Fibroblast of lung (primary cell): ENCODE measurements at regions not wholly inside any gene's neighbourhood (a gene's known extent, or its start where the extent isn't known, plus 50 kb on each side); places are given as distances from the start of the nearest gene placed in this dataset.

Experiments used
- DNase-seq, 2 donors: peaks; one replicate each; pipeline versions ENCODE4 v3.0.0 to v3.0.0-alpha.2; 2010; ENCODE audit warnings: low read depth in 2 of 2
- H2AFZ ChIP-seq: 2 replicates; pipeline ENCODE4 v1.5.1; 2012; ENCODE audit warnings: low read length, control low read depth, inconsistent platforms
- H3K27ac ChIP-seq: 2 replicates; pipeline ENCODE4 v1.5.1; 2011; ENCODE audit warnings: low read length, control low read depth; ENCODE audit not compliant: insufficient read depth
- H3K27me3 ChIP-seq: 2 replicates; pipeline ENCODE4 v1.5.1; 2011; ENCODE audit warnings: mild to moderate bottlenecking, low read length; ENCODE audit not compliant: control insufficient read depth, insufficient read depth
- H3K36me3 ChIP-seq: 2 replicates; pipeline ENCODE4 v1.5.1; 2011; ENCODE audit warnings: low read length; ENCODE audit not compliant: control insufficient read depth, insufficient read depth
- H3K4me1 ChIP-seq: 2 replicates; pipeline ENCODE4 v1.5.1; 2011; ENCODE audit warnings: low read length; ENCODE audit not compliant: control insufficient read depth, insufficient read depth; ENCODE audit errors: extremely low read depth
- H3K4me2 ChIP-seq: 2 replicates; pipeline ENCODE4 v1.5.1; 2011; ENCODE audit warnings: low read length, control low read depth; ENCODE audit not compliant: insufficient read depth; ENCODE audit errors: extremely low read depth
- H3K4me3 ChIP-seq, 4 experiments: fragments of 200-600 bp in 1 of 4; sonication (generic) in 1 of 4; replicated peaks in 1 of 4; 2 replicates each; pipeline ENCODE4 v1.5.1; 2011 to 2016; ENCODE audit warnings: low read length in 4 of 4, low read depth in 3 of 4, mild to moderate bottlenecking in 3 of 4, control low read depth in 2 of 4, inconsistent platforms in 1 of 4, mixed read lengths in 1 of 4; ENCODE audit not compliant: insufficient read depth in 1 of 4; ENCODE audit errors: control extremely low read depth in 1 of 4
- H3K79me2 ChIP-seq: 2 replicates; pipeline ENCODE4 v1.5.1; 2012; ENCODE audit warnings: mild to moderate bottlenecking, low read length, inconsistent platforms; ENCODE audit not compliant: control insufficient read depth, insufficient read depth
- H3K9ac ChIP-seq: 2 replicates; pipeline ENCODE4 v1.5.1; 2011; ENCODE audit warnings: mild to moderate bottlenecking, low read length, control low read depth; ENCODE audit not compliant: insufficient read depth
- H3K9me3 ChIP-seq: 2 replicates; pipeline ENCODE4 v1.5.1; 2012; ENCODE audit warnings: low read depth, low read length; ENCODE audit not compliant: control insufficient read depth, insufficient read depth
- H4K20me1 ChIP-seq: 2 replicates; pipeline ENCODE4 v1.5.1; 2011; ENCODE audit warnings: low read length; ENCODE audit not compliant: control insufficient read depth, insufficient read depth; ENCODE audit errors: extremely low read depth
- CTCF ChIP-seq, 2 donors: IDR thresholded peaks in 1 of 2; conservative IDR thresholded peaks in 1 of 2; 1 replicate in 1 of 2; 2 replicates in 1 of 2; pipeline ENCODE4 v1.5.1; 2011 to 2012; ENCODE audit warnings: low read length in 2 of 2, control low read depth in 1 of 2, inconsistent platforms in 1 of 2, low read depth in 1 of 2, mild to moderate bottlenecking in 1 of 2
- EZH2 ChIP-seq: IDR thresholded peaks from 2 replicates; pipeline ENCODE4 v1.5.1; 2012; ENCODE audit warnings: low read length, control low read depth, mild to moderate bottlenecking; ENCODE audit errors: missing control alignments

GRCh38 chr6:56799989-56800388 lies 154.9 kb upstream of the BEND6 start:
- H3K4me3 ChIP-seq, result no peak overlapping the region
- peaks cover 86% of the 10 kb centered on the region for H3K79me2 ChIP-seq
- H3K9me3 ChIP-seq, result no peaks in the 10 kb centered on the region
- no peaks in the 10 kb centered on the region for H3K27me3 ChIP-seq
- peaks cover 5% of the 10 kb centered on the region for H4K20me1 ChIP-seq
- H3K4me2 ChIP-seq, result no peak overlapping the region
- peaks cover 21% of the 10 kb centered on the region for H3K4me1 ChIP-seq
- H3K27ac ChIP-seq, result no peak overlapping the region
- H3K9ac ChIP-seq, result no peak overlapping the region
- H3K36me3 ChIP-seq, result no peaks in the 10 kb centered on the region
- H2AFZ ChIP-seq, result no peak overlapping the region
- DNase-seq, result peak in 1 of 2 donors; percentile 31
- TF ChIP-seq CTCF (conservative IDR thresholded peaks at IDR 0.05 in 1 of 2, IDR thresholded peaks at IDR 0.05 in 1 of 2; ENCODE audit: low read depth in 1 of 2, low read length in 2 of 2), result no peak

GRCh38 chr6:56798163-56798562 lies 155.5 kb upstream of the DST start:
- H4K20me1 ChIP-seq, result no peaks in the 10 kb centered on the region
- no peak overlapping the region for H3K4me3 ChIP-seq
- no peaks in the 10 kb centered on the region for H3K9me3 ChIP-seq
- TF ChIP-seq EZH2 (no peak), CTCF (conservative IDR thresholded peaks at IDR 0.05 in 1 of 2, IDR thresholded peaks at IDR 0.05 in 1 of 2; ENCODE audit: low read depth in 1 of 2, low read length in 2 of 2) (no peak)
- H3K4me1 ChIP-seq, result peaks cover 16% of the 10 kb centered on the region
- H3K79me2 ChIP-seq, result peaks cover 87% of the 10 kb centered on the region
- peak overlapping the region; percentile 22 for H3K27ac ChIP-seq
- no peak overlapping the region for H3K9ac ChIP-seq
- no peak overlapping the region for H3K4me2 ChIP-seq
- H3K27me3 ChIP-seq, result no peaks in the 10 kb centered on the region
- H3K36me3 ChIP-seq, result no peaks in the 10 kb centered on the region
- no peak overlapping the region for H2AFZ ChIP-seq
- peak; percentile 67 to 92 for DNase-seq

GRCh38 chr6:56796196-56796532 lies 153.5 kb upstream of the DST start:
- no peak for TF ChIP-seq EZH2
- TF ChIP-seq CTCF (conservative IDR thresholded peaks at IDR 0.05 in 1 of 2, IDR thresholded peaks at IDR 0.05 in 1 of 2; ENCODE audit: low read depth in 1 of 2, low read length in 2 of 2), result no peak
- Histone ChIP-seq H3K9ac (no peak overlapping the region), H2AFZ (no peak overlapping the region), H3K79me2 (peaks cover 87% of the 10 kb centered on the region), H3K27me3 (no peaks in the 10 kb centered on the region), H3K27ac (no peak overlapping the region), H3K36me3 (no peaks in the 10 kb centered on the region), H4K20me1 (no peaks in the 10 kb centered on the region), H3K4me3 (no peak overlapping the region), H3K4me1 (peaks cover 9% of the 10 kb centered on the region), H3K4me2 (peak overlapping the region; percentile 13), H3K9me3 (no peaks in the 10 kb centered on the region)
- DNase-seq, result peak; percentile 27 to 78
